GM19025 (cell line): ENCODE measurements at regions not wholly inside any gene's neighbourhood (a gene's known extent, or its start where the extent isn't known, plus 50 kb on each side); places are given as distances from the start of the nearest gene placed in this dataset.
"Not testable (repeated sequence)": the region's sequence is repeated elsewhere in the genome, so short reads cannot be mapped to it uniquely, and the experiment has no call there.

Experiments used
- ATAC-seq: cut with Tn5 transposase; IDR thresholded peaks from one replicate; pipeline ENCODE4 v1.9.1; 2021; ENCODE audit warnings: mild to moderate bottlenecking, low read depth, moderate library complexity; ENCODE audit not compliant: unreplicated experiment

DNA sequence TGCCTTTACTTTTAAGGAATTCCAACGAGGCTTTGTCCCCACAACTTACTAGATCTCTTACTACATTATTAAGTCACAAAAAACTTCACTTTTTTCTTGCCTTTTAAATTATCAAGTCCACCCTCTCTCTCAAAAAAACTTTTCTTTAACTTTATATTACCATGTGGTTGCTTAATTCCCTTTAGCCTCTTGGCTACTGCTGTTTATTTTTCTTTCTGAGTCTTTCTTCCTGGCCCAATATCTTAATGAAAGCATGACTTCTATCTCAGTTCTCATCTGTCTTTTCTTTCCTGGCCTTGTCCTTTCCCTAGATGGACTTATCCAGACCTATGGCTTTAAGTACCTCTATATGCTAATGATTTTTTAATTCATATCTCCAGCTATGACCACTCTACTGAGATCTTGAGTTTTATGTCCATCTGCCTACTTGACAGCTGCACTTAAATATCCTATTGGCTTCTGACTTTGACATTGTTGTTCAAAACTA, 710.5 kb downstream of the RFPL4B start:
- ATAC-seq = no peak

DNA sequence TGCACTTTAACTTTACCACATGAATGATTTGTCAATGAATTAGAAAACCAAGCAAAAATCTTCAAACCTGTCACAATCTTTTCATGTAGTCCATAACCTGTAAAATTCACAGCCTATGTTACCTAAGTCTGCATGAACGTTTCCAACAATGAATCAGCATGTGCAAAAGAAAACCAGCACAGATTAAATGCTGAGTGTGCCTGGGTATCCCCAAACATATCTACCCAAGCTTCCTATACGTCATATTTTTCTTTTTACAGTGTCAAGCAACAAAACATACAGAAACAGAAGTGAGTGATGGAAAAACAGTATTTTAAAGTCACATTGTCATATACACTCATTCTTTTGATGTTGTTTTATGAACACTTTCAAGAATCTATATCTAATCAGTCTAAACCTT, 713.5 kb downstream of the RFPL4B start:
- no peak for ATAC-seq

DNA sequence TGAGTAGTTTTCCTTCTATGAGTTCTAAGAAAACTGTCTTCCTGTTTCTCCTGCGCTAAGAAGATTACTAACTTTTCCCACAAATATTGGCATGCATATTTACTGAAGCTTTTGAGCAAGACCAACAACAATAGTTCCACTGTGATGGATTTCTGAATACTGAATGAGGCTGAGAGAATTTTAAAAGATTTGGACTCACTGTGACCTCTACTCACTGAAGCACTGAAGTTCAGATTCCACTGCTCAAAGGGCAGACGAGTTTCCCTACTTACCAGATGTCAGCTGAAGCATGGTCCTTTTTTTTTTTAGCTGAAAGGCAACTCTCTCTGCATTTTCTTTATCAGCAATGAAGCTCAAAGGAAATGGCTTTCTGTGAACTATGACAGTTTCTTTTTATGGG, 718.5 kb downstream of the RFPL4B start:
- ATAC-seq = no peak

DNA sequence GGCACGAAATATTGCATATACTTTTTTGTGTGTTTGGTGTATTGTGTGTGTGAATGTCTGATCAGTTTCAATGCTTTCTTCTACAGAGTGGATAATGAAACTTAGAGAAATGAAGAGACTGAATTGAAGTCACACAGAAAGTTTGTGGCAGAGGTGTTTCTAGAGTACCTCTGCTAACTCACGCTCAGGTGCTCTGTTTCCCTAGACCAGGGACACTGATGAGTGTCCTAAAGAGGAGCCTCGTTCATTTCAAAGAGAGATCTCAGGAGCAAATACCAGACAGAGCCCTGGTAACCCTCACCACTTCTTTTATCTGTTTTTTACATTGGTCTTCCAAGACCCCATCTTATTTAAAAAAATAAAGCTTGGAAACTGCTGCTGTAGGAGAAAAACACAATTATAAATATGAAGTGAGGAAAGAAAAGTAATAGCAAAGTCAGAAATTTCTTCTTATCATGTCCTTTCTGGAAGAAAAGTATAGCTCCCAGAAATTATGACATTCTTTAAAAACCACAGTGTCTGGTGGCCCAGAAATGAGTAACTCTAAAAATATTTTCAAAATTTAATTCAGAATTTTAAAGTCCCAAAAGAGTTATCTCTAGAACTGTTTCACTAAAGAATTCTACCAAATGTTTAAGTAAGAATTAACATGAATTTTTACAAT, 720.6 kb downstream of the RFPL4B start:
- no peak for ATAC-seq

DNA sequence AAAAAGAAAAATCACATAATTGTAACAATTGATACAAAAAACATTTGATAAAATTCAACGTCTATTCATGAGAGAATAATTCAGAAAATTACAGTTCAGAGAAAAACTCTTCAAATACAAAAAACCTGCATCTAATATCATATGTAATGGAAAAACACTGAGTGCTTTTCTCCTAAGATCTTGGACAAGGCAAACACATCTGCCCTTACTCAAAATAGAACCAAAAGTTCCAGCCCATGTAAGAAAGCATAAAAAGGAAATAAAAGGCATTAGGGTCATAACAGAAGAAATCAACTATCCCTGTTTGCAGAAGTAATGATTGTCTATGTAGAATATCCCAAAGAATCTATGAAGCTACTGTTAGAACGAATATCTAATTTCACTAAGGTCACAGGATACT, 721.4 kb downstream of the RFPL4B start:
- no peak for ATAC-seq

DNA sequence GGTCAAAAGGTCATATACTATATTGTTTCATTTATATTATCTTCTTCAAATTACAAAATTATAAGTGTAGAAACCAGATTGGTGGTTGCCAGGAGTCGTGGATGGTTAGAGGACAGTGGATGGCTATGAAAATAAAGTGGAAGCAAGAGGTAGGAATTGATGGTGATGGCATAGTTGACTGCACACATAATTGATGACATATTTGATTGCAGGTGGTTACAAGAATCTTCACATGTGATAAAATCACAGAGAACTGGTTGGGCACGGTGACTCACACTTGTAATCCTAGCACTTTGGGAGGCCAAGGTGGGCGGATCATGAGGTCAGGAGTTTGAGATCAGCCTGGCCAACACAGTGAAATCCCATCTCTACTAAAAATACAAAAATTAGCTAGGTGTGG, 723.6 kb downstream of the RFPL4B start:
- not testable (repeated sequence) for ATAC-seq

DNA sequence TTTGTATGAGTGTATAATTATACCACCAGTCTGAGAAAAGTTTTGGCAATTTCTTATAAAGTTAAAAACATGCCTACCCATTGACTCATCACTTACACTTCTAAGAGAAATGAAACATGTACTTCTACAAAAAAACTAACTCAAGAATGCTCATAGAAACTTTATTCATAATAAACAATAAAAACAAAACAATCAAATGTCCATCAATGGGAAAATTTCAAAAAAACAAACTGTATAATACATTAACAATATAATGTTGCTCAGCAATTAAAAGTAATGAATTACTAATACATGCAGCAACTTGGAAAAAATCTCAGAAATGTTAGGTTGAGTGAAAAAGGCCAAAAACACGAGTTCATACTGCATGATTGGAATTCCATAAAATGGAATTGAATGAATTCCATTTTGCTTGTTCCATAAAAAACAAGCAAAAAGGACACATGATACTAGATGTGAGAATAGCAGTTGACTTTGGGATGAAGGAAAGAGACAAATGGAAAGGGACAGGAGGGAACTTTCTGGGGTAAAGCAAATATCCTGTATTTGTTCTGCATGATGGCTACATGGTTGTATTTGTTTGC, 726.6 kb downstream of the RFPL4B start:
- no peak for ATAC-seq

DNA sequence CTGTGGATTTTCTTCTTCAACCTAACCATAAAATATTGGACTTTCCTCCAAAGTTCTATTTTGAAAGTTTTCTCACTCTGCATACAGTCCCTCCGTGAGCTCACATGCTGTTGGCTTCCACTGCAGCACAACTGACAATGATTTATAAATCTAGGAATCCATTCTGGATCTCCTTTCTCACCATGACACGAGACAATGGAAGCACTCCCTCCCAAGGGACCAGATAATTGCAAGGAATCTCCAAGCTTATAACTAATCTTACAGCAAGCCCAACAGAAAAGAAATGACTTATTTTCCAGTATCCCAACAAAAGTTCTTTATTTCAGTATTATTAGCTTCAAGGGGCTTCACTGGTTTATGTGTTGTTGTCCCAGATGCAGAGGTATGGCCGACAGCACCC, 729.0 kb downstream of the RFPL4B start:
- no peak for ATAC-seq

DNA sequence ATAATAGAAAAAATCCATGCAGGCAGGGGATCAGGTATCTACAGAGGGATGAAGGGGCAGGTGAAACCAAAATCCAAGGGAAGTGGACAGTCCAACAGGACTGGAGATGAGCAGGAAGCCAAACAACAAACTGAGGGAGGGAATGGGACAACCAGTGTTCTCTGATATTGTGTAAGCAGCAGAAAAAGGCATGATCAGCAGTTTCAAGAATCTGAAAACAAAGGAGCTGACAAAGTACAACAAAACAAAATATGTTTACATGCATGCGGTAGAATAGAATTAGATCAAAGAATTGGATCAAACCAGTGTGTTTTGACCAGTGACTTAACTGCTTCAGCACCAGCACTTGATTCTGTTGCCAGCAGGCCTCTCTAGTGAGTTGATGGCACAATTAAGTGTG, 729.7 kb downstream of the RFPL4B start:
- no peak for ATAC-seq

DNA sequence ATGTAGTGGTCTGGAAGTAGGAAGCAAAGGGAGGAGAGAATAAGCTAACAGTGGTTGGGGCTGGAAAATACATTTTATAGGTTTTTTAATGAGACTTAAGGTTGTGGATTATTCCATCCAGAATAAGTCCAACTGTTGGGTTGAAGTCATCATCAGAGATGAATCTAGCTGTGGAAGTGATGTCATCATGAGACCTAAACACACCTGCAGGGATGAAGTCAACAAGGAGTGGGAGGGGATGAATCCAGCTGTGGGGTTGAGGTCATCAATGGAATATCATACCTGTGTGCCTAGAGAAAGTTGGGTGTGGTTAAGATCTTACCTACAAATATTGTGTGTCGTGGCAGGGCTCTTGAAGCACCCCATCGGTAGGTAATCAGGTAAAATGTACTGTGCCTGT, 730.7 kb downstream of the RFPL4B start:
- ATAC-seq = no peak

DNA sequence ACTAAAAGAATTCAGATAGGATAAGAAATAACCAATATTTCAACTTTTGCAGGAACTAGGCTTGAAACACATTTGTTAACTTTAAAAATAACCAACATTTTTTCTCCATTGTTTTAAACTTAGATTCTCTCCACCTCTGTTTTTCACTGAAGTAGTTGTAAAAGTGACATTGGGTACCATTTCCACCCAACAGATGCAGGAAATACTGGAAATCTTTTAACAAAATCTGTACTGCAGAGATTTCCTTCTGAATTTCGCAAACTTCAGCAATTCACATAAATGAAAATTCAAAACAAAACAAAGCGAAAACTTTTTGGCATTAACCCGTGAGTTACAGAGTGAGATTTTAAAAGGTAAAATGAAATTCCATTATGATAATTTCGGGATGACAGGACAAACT, 731.7 kb downstream of the RFPL4B start:
- no peak for ATAC-seq

DNA sequence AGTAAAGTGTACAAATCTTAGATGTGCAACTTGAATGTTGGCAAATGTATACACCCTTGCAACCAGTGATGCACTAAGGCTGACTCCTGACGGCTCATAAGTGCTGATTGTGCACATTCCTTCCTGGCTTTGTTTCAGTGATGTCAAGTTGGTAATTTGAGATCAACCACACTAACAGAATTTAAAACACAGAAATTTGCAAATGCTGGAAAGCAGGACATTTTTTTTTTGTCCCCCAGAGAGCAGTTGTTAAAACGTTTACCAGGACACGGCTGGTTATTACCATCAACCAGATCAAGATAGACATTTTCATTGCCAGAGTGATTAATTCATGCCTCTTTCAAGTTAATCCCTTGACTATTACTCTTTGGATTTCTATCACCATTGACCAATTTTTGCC, 735.6 kb downstream of the RFPL4B start:
- no peak for ATAC-seq

DNA sequence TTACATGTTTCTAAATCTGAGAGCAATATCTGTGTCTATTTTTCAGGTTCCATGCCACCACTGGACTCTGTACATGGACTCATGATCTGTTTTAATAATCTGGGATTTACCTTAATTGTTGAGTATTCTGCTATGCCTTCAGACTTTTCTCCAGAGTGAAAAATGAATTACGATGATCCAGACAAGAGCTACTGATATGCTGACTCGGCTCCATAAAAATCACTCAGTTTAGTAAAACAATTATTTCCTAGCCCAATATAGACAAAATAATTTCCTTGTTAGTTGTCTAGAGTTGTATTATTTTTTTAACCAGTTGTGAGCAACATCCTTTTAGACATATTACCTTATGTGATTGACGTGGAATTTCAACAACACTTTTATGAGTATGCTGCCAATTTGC, 736.8 kb downstream of the RFPL4B start:
- no peak for ATAC-seq

DNA sequence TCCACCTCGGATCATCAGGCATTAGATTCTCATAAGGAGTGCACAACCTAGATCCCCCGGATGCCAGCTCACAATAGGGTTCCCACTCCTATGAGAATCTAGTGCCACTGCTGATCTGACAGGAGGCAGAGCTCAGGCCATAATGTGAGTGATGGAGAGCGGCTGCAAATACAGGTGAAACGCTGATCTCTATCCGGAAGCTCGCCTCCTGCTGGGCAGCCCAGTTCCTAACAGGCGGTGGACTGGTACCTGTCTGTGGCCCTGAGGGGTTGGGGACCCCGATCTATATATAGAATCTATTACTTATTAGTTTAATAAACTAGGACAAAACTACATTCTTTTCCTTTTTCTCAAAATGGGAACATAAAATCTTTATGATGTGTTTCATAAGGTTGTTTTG, 741.9 kb downstream of the RFPL4B start:
- no peak for ATAC-seq

DNA sequence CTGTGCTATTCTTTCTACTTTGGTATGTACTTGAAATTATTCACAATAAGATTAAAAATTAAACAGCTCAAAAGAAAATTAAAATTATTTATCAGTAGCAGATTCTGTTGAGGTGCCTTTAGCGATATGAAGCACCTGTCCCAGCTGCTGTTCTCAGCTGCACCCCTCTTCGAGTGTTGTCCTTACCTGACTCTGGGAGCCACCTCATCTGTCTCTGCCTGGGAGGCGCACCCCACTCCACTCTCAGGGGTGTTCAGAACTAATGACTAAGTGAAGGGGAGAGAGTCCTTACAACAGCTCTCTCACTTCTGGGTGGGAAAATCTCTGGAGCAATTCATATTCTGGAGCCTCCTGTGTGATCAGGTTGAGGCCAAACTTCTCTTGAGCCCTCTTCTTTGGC, 745.7 kb downstream of the RFPL4B start:
- ATAC-seq = no peak

DNA sequence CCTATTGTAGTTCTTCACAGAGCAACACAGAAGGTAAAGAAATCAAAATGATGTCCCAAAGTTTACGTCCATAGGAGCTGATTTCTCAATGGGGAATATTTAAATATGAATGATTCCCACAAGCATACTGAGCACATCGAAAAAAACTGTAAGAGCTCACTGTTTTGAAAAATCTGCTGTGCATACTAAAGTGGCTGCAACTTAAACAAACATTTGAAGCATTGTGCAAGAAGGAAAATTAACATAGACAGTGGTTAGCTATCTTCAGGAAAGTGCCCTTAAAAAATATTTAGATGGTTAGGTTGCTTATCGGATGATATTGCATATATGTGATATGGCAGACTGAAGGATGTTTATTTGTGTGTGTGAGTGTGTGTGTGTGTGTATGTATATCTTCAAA, 747.6 kb downstream of the RFPL4B start:
- no peak for ATAC-seq

DNA sequence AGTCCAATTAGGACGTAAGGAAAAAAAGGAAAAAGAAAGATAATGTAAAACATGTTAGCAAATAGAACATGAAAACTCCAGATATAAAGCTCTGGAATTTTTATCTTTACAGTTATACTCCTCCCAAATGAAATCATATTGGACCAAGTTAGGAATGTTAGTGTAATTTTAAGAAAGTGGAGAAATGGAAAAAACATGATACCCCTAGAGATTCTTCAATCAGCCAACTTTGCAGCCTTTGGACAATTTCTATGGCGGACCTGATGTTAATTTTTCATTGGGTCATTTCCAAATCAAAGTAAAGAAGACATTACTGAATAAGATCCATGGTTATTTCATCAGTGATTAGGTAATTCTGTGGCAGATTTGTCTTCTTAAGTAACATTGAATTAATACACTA, 748.7 kb downstream of the RFPL4B start:
- ATAC-seq = no peak

DNA sequence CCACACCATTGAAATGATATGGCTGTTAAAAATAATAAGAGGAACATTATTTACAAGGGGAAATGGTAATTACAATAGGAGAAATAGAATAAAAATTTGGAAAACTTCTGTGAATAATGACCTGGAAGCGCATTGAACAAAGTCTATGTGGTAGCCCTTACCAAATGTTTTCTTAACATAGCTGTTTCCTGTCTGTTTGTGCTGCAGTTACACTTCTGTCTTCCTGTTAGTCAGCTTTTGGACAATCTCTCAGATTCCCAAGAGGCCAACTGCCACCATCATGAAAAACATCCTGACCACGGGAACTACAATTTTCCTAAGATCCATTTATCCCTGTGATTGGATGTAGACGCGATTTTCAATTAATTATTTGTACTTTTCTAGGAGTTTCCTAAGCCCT, 754.4 kb upstream of the MARCKS start:
- no peak for ATAC-seq

DNA sequence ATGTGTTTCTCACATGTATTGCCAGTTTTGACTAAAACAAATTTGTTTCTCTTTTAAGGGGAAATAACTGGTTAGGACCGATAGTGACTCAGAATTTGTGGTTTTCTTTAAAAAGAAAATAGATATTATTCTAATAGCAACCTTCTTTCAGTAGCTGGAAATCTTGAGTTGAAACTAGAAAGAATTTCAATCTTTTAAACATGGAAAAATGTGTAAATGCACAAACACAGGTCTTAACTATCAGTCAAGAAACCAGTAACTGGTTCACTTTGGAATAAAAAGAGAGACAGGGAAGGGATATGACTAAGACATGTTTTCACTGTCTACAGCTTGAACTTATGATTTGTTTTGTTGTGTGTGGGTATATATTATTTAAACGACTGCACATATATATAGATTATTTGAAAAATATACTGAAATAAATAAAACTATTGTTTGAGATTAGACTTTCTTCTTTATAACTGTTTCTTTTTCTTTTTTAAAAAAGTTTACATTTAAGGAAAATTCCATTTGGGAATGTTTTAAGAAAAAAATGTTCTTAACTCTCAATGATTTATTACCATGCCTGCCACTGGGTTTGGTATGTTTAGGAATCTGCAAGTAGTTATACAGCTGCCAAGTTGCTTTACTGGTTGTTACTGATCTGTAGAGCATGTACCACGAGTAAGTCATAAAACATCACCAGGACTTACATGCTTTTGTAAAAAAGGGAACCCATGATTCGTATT, 753.3 kb upstream of the MARCKS start:
- no peak for ATAC-seq

DNA sequence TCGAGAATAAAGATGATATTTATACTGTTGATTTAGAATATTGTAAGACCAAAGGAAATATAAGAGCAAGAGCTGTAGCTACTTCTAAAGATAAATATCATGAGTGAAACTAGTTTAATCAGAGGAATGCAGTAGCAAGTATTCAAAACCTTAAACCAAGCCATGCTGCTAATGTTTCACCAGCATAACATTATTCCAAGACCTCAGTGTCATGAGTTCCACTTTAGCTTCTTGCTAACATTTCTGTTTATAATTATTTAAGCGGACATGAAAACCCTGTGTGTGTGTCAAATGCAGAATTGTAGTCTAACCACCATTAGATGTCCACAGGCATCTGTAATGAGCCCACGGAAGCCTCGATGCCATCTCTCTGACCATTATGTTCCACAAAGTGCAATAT, 752.6 kb upstream of the MARCKS start:
- ATAC-seq = no peak

DNA sequence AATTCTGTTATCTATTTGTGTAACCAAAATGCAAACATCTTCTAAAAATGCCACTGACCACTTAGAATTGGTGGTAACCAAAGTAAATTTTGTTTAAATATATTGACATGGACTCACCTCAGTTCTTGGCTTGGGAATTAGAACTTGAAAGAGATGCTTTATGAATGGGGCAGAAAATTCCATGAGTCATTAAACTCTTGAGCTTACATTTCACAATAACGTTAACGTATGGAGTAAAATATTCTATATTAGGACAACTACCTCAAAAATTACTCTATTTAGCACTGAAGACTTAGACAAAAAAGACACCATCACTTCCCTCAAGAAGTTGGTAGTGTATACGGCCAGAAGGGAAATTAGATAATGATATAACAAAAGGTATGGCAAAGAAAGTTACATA, 752.2 kb upstream of the MARCKS start:
- ATAC-seq = no peak

DNA sequence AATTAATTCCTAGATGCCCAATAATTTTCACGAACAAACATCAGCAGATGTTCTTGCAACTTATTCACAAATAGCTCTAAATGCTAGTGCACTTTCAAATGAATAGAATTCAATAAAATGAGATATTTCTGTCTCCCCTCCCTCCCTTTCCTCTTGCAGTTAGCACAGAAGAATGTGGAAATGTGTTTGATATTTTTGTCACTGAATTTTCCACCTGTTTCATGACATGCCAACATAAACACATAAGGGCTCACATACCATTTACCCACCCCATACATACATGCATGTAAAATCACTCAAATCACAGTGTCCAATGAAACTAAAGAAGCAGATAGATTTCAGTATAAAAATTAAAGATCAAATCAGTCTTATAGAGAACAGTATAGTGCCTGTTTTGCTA, 746.9 kb upstream of the MARCKS start:
- no peak for ATAC-seq
